Glomerular visceral epithelial cell (primary cell): ENCODE measurements at regions not wholly inside any gene's neighbourhood (a gene's known extent, or its start where the extent isn't known, plus 50 kb on each side); places are given as distances from the start of the nearest gene placed in this dataset.
"Not testable (repeated sequence)": the region's sequence is repeated elsewhere in the genome, so short reads cannot be mapped to it uniquely, and the experiment has no call there.

Source experiments
- DNase-seq: peaks from one replicate; pipeline ENCODE4 v3.0.0-alpha.2; 2016; ENCODE audit errors: extremely low spot score

DNA sequence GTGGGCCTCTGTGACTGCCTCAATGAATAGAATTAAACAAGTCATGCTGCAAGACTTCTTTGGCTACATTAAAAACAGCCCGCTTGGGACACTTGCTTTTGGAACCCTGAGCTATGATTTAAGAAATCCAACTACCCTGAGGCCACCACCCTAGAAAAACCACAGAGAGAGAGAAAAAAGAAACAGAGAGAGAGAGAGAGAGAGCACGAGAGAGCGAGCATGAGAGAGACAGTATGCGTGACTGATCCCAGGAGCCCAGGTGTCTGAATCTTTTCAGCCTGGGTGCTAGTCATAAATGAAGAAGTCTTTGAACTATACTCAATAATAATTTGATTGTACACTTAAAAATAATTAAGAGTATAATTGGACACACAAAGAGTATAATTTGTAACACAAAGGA lies 123.1 kb upstream of the FREM1 start:
- DNase-seq: no peak

DNA sequence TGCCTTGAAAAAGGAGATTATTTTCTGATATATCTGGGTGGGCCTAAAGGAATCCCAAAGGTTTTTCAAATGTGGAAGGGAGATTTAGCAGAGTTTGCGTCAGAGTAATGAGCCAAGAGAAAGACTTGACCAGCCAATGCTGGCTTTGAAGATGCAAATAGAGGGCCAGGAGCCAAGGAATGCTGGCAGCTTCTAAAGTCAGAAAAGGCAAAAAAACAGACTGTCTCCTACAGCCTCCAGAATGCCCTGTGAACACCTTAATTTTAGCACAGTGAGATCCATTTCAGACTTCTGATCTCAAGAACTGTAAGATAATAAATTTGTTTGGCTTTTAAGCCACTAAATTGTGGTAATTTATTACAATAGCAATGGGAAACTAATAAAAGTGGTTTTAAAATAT lies 122.6 kb upstream of the FREM1 start:
- no peak for DNase-seq

DNA sequence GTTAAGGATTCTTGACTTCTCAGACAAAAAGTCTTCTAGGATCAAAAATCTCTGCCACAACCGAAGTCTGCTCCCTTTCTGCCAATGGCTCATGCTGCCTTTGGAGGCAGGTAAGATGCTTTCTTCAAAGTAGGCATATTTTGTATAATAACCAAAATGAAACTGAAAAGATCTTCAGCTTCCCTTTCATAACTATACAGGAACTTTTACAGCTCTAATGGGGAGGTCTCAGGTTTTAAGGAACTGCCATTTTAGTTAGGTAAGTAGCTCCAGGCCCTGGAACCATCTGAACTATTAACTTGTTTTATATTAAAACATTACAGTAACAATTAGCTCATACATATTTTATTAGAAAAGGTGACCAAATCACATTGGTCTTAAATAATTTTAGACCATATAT lies 110.9 kb upstream of the FREM1 start:
- DNase-seq: no peak

- DNase-seq: no peak
These were observed 107.9 kb upstream of the FREM1 start for GRCh38 chr9:15018096-15018637.

DNA sequence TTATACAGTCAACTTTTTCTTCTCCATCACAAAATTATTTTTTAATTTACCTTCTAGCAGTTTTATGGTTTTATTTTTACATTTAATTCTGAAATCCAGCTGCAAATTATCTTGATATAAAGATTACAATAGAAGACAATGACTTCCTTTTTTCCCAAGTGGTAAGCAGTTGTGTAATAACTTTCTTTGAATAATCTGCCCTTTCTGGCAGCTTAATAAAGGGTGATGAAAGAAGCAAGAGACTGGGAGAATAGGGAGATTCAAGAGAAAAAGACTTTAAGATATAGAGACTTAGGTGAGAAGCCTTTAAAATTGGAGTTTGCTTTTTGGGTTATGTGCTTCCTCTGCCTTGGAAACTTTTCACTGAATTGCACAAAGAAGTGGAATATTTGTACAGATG lies 100.4 kb upstream of the FREM1 start:
- no peak for DNase-seq

DNA sequence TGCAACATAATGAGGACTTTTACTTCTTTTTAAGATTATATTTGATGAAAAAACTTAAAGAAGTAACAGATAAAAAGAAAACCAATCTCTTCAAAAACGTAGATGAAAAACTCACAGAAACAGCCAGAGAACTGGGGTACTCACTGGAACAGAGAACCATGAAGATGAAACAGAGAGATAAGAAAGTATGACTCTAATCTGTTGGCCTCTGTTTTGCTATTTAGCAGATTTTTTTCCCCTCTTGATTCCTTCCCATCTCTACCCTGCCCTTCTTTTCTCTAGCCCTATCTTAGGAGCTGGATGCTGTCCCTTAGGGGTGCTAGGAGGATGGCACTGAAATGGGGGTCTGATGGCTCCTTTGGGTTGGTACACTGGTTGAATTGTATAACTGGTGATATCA lies 97.5 kb upstream of the FREM1 start:
- DNase-seq: no peak

DNA sequence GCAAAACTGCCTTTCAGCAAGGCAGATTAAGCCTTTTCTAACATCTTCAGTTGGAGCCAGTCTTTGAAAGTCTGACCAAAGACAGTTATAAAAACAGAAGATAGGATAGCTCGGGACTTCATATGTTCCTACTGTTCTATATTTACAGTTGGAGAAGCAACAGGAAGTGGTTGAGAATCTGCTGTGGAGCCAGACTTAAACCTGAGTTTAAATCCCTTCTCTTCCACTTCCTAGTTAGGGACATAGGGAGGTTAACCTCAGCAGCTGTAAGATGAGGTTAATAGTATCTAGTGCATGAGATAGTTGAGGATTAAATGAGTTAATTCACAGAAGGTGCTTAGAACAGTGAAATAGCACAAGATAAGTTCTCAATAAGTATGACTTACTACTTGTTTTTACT lies 84.5 kb upstream of the FREM1 start:
- no peak for DNase-seq

DNA sequence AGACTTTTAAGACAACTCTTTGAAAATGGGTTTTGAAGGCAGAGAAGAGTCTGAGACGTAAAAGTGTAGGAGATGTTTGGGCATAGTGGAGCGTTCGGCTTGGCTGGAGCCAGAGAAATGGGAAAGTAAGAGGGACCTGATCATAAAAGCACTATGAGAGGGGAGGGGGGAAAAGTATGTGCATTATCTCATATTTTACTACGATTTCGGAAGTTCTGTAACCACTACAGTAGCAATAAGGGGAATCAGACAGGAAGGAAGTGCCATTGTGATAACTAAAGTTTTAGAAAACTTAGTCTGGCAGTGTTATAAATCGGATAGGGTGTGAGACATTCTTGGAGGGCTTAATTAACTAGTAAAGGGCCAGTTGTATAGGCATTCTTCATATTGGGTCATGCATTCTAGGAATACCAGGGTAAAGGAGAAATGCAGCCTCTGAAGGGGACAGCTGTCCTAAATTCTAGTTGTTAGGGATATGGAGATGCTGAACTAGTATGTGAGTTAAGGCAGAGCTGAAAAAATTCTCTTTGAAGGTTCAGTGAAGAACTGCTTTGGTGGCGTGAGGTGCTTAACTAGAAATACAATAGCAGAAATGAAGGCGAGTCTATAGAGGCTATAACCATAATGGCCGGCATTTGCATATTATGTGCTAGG lies 83.8 kb upstream of the FREM1 start:
- DNase-seq: no peak

- DNase-seq: peak; percentile 54
These were observed 83.0 kb upstream of the FREM1 start for GRCh38 chr9:14993061-14993800.

- DNase-seq: no peak
These were observed 82.3 kb upstream of the FREM1 start for GRCh38 chr9:14992516-14992915.

DNA sequence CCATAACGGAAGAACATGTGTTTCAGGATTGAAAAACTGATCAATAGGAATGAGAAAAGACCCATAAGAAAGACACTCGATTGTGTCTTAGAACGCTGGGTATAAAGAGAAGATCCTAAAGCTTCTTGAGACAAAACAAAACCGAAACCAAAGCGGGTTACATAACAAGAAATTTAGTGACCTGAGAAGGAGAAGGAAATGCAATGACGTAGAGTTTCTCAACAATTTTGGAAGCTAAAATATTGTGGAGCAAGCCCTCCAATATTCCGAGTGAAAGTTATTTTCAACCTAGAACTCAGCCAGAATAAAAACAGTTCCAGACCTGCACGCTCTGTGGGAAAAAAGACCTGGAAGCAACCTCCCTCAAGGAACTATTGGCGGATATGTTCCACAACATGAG lies 81.9 kb upstream of the FREM1 start:
- DNase-seq: no peak

DNA sequence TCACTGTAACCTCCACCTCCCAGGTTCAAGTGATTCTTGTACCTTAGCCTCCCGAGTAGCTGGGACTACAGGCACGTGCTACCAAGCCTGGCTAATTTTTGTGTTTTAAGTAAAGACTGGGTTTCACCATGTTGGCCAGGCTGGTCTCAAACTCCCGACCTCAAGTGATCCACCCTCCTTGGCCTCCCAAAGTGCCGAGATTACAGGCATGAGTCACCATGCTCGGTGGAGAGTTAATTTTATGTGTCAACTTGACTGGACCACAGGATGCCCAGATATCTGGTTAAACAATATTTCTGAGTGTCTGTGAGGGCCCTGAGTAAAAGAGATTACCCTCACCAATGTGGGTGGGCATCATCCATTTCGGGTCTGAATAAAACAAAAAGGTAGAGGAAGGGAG lies 80.4 kb upstream of the FREM1 start:
- not testable (repeated sequence) for DNase-seq

GRCh38 chr9:14989811-14990210 lies 79.6 kb upstream of the FREM1 start:
- DNase-seq: no peak

GRCh38 chr9:14989336-14989735 lies 79.1 kb upstream of the FREM1 start:
- DNase-seq: not testable (repeated sequence)

GRCh38 chr9:14987858-14988257 lies 77.6 kb upstream of the FREM1 start:
- DNase-seq: no peak

GRCh38 chr9:14985419-14985818 lies 75.2 kb upstream of the FREM1 start:
- DNase-seq: no peak

- no peak for DNase-seq
These were observed 73.4 kb upstream of the FREM1 start for GRCh38 chr9:14983599-14983998.

- no peak for DNase-seq
These were observed 71.2 kb upstream of the FREM1 start for GRCh38 chr9:14981291-14981950.

DNA sequence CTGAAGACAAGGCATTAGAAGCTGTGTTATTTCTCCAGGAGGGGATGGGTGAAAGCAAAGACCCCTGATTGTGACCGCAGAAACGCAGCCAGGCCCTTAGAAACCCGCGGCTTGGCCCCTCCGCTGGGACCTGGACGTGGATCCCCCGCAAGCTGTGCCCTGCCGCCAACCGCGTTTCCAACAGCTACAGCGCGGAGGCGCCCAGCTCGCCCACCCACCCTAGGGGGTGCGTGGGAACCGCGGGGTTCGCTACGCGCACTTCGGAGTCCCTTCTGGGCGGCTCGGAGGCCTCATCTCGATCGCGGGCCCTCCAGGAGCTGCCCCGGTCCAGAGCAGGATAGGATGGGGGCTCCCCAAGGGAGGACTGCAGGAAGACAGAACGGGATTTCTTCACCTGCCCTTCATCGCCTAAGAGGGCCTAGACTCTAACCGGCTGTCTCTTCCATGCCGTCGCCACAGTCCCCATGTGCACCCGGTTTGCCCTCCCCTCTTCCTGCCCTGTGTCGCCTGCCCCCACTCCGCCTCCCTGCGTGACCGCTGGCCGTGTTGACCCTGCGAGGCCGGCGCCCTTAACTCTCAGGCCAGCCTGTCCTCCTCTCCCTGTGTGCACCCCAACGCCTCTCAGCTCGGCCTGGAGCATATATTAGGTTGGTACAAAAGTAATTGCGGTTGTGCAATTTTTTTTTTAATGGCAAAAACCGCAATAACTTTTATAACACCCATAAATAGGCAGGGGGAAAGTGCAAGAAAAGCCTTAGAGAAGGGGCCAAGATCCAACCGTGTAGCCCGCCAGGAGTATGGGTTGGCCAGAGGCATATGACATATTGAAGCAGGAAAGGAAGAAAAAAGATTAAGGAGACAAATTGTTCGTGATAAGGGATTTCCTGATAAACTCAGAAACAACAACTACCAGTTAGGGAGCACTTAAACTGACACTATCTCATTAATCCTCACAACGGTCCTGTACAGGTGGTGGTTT lies 68.1 kb upstream of the FREM1 start:
- no peak for DNase-seq

DNA sequence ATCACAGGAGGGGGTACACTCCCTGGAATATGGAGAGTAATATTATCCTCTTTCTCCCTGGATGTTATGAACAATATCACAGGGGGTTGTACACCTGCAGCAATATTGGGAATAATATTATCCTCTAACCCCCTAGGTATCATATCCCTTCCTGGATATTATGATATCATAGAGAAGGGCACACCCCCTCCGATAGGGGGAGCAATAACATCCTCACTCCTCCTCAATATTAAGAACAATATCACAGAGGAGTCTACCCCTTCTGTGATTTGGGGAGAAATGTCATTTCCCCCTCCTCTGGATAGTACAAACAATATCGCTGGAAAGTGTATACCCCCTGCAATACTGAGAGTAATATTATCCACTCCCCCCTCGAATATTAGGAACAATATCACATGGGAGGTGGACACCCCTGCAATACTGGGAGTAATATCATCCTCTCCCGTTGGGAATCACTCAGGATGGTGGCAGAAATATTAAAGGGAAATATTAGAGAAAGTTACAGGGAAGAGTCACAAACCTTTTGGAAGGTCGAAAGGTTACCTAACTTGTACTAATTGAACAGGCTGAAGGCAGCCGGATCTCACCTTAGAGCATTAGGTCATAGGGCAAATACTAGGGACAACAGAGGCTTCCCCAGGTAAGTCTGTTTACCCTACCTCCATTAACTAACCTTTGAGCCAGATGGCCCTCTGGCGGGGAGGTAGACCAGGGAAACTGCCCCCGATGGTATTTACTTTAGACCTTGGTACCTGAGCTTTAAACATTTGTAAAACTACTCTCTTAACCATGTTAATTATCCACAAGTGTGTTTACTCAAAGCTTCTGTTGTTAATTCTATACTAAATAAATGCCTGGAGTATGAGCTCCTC lies 57.5 kb upstream of the FREM1 start:
- no peak for DNase-seq
